A673 (cell line): ENCODE measurements at regions not wholly inside any gene's neighbourhood (a gene's known extent, or its start where the extent isn't known, plus 50 kb on each side); places are given as distances from the start of the nearest gene placed in this dataset.

Experiments
- BruUV-seq: library from RNA; stranded (reverse); fragments of 400-500 nt; replicated peaks from 2 replicates; lab custom pipeline; 2021; lab: Mats Ljungman, UMichigan
- CTCF ChIA-PET: fragments of 300-600 bp; sonication (Branson Sonifier 250); formaldehyde crosslinking; loops from one replicate; lab custom pipeline; 2022; ENCODE audit warnings: antibody characterized with exemption; lab: Charles Lee
- POLR2A ChIA-PET: fragments of 300-600 bp; sonication (Branson Sonifier 250); formaldehyde crosslinking; loops from one replicate; lab custom pipeline; 2022; ENCODE audit warnings: antibody characterized with exemption; ENCODE audit not compliant: low non-redundant PET; lab: Charles Lee
- DNase-seq: peaks from one replicate; pipeline ENCODE4 v3.0.0-alpha.2; 2015; ENCODE audit warnings: low spot score
- H3K27ac ChIP-seq: fragments of 200-600 bp; sonication (generic); 2 replicates; pipeline ENCODE4 v1.5.1; 2016; ENCODE audit warnings: mixed run types, low read depth, mild to moderate bottlenecking, mixed read lengths, antibody characterized with exemption, low read length; ENCODE audit not compliant: poor library complexity, severe bottlenecking
- H3K27me3 ChIP-seq: fragments of 200-600 bp; sonication (generic); replicated peaks from 2 replicates; pipeline ENCODE4 v1.6.1; 2017; ENCODE audit warnings: mixed run types, low read depth, mild to moderate bottlenecking, mixed read lengths, antibody characterized with exemption, low read length; ENCODE audit not compliant: insufficient read depth, poor library complexity
- H3K36me3 ChIP-seq: fragments of 200-600 bp; sonication (generic); 2 replicates; pipeline ENCODE4 v1.6.1; 2016; ENCODE audit warnings: mixed run types, mild to moderate bottlenecking, mixed read lengths, antibody characterized with exemption, low read length; ENCODE audit not compliant: insufficient read depth, poor library complexity, severe bottlenecking
- H3K4me1 ChIP-seq: fragments of 200-600 bp; sonication (generic); 2 replicates; pipeline ENCODE4 v1.6.1; 2017; ENCODE audit warnings: mixed run types, mild to moderate bottlenecking, mixed read lengths, antibody characterized with exemption, low read length; ENCODE audit not compliant: insufficient read depth, poor library complexity, severe bottlenecking
- H3K4me3 ChIP-seq: fragments of 200-600 bp; sonication (generic); 2 replicates; pipeline ENCODE4 v1.5.1; 2016; ENCODE audit warnings: low read depth, mixed run types, mild to moderate bottlenecking, mixed read lengths, low read length; ENCODE audit not compliant: poor library complexity, severe bottlenecking
- H3K9me3 ChIP-seq: fragments of 200-600 bp; sonication (generic); 2 replicates; pipeline ENCODE4 v1.6.1; 2016; ENCODE audit warnings: mixed run types, low read depth, mild to moderate bottlenecking, mixed read lengths, antibody characterized with exemption, low read length; ENCODE audit not compliant: poor library complexity, severe bottlenecking
- EZH2 ChIP-seq: fragments of 200-600 bp; sonication (generic); IDR thresholded peaks from 2 replicates; pipeline ENCODE4 v1.6.1; 2017; ENCODE audit warnings: borderline replicate concordance, low read depth, mild to moderate bottlenecking, mixed read lengths, antibody characterized with exemption, low read length; ENCODE audit not compliant: poor library complexity, severe bottlenecking
- intact Hi-C: fragments of 100-400 bp; cut with micrococcal nuclease; formaldehyde crosslinking; loops from one replicate; pipeline ENCODE4 v1.10.0; 2022; ENCODE audit not compliant: unreplicated experiment
- TF ChIP-seq, protein P1 (sequence below): fragments of 300-800, 200-600 bp; sonication (generic); conservative IDR thresholded peaks from 2 replicates; pipeline ENCODE4 v1.5.1; 2017; ENCODE audit warnings: low read depth, mild to moderate bottlenecking, antibody characterized with exemption, low read length, moderate library complexity, mixed read lengths

DNA sequence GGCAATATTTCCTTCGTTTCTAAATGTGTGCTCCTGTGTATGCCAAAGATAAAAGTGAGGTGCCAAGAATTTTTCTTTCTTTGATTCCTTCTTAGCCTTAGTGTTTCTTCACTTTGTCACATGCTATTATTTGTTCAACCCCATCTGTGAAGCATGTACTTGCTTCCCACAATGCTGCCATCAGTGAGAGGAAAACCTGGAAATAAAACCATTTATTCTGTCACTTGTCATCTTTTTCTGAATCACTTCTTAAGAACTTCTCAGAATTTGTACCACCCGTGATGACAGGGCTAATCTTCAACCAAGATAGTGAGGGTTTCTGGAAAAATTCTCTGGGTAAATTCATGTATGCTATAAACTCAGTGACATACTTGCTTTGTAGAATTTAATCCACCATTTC is 450.1 kb downstream of the COL12A1 start:
- Histone ChIP-seq H3K4me3 (no peak overlapping the region), H3K36me3 (no peaks in the 10 kb centered on the region), H3K4me1 (no peaks in the 10 kb centered on the region), H3K27ac (no peak overlapping the region), H3K9me3 (no peaks in the 10 kb centered on the region), H3K27me3 (no peaks in the 10 kb centered on the region)
- DNase-seq = no peak
- POLR2A ChIA-PET = no interaction called here
- intact Hi-C loops = no loop called here
- TF ChIP-seq, protein P1, sequence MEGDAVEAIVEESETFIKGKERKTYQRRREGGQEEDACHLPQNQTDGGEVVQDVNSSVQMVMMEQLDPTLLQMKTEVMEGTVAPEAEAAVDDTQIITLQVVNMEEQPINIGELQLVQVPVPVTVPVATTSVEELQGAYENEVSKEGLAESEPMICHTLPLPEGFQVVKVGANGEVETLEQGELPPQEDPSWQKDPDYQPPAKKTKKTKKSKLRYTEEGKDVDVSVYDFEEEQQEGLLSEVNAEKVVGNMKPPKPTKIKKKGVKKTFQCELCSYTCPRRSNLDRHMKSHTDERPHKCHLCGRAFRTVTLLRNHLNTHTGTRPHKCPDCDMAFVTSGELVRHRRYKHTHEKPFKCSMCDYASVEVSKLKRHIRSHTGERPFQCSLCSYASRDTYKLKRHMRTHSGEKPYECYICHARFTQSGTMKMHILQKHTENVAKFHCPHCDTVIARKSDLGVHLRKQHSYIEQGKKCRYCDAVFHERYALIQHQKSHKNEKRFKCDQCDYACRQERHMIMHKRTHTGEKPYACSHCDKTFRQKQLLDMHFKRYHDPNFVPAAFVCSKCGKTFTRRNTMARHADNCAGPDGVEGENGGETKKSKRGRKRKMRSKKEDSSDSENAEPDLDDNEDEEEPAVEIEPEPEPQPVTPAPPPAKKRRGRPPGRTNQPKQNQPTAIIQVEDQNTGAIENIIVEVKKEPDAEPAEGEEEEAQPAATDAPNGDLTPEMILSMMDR = no peak
- TF ChIP-seq EZH2 = no peak
- CTCF ChIA-PET = no interaction called here
- BruUV-seq = no TSS peak

DNA sequence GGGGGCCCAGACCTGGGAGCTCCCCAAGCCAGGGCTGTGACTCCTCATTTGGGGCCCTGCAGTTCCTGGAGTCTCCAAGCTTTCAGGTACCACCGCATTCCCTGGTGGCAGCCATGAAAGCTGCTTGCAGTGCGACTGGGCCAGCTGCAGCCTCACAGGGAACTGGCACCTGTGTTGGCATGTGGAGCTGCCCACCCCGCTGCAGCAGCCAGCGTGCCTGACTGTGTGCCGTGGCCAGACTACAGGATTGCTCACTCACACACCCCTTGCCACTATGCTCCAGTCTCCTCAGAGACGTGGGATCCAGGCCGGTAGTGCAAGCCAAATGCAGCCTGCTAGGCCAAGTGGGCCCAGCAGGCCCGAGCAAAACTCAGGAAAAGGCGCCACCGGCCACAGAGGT is 450.7 kb downstream of the COL12A1 start:
- no peaks in the 10 kb centered on the region for H3K9me3 ChIP-seq
- no peak overlapping the region for H3K27ac ChIP-seq
- CTCF ChIA-PET = interaction anchor here (0.6 kb wide), 1 partner anchor 11 kb away, joined by 3 read pairs; no protein-coding TSS in a partner anchor
- BruUV-seq = no TSS peak
- POLR2A ChIA-PET = no interaction called here
- TF ChIP-seq, protein P1 = no peak
- no peak for TF ChIP-seq EZH2
- H3K36me3 ChIP-seq = no peaks in the 10 kb centered on the region
- no peak overlapping the region for H3K4me3 ChIP-seq
- no peaks in the 10 kb centered on the region for H3K4me1 ChIP-seq
- no peaks in the 10 kb centered on the region for H3K27me3 ChIP-seq
- no peak for DNase-seq
- intact Hi-C loops = no loop called here

DNA sequence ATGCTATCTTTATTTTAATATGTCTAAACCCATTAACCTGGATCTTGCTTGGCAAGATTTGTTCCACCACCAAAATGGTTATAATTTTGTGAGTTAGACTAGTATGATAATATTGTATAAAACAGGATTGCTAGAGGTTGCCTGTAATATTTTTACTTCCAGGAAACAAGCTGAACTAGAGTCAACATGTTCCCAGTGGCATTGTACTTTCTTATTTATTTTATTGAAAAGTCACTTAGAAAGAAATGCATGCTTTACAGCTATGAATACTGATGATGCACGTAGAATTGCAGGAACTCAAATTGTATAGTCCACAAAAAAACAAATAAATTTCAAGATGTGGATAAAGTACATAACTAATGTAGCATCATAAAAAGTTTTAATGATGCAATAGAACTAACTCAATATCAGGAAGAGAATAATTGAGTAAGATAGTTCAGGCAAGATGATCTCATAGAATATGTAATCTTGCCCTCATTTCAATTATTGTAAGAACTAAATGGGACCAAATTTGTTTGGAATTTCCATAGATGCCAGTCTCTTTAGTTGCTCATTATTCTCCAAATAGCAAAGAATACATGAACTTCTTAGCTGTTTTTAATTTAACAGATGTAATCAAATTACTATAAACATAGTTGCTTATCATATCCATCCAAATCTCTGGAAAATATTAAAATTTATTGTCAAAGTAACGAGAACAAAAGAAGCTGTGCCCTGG is 451.8 kb downstream of the COL12A1 start:
- intact Hi-C loops = no loop called here
- no TSS peak for BruUV-seq

More for the DNA sequence above, 451.8 kb downstream of the COL12A1 start:
- Histone ChIP-seq H3K27ac (no peak overlapping the region), H3K36me3 (no peaks in the 10 kb centered on the region), H3K9me3 (no peaks in the 10 kb centered on the region), H3K27me3 (no peaks in the 10 kb centered on the region), H3K4me1 (no peaks in the 10 kb centered on the region), H3K4me3 (no peak overlapping the region)
- ChIA-PET POLR2A (no interaction called here), CTCF (no interaction called here)
- no peak for DNase-seq
- no peak for TF ChIP-seq EZH2
- TF ChIP-seq, protein P1 = no peak
